ENCODE measurements at regions not wholly inside any gene's neighbourhood (a gene's known extent, or its start where the extent isn't known, plus 50 kb on each side); places are given as distances from the start of the nearest gene placed in this dataset.

- ATAC-seq, result no peak
- Histone ChIP-seq H3K4me1 (no peaks in the 10 kb centered on the region), H3K27ac (no peak overlapping the region), H3K36me3 (no peaks in the 10 kb centered on the region), H3K4me3 (no peak overlapping the region), H3K9me3 (no peaks in the 10 kb centered on the region), H3K27me3 (no peaks in the 10 kb centered on the region)
- WGBS (ENCODE audit: insufficient coverage, low coverage, low lambda C conversion rate, missing lambda C conversion rate), result 41% methylated on average over 3 of the region's 3 CpGs
- no peak for DNase-seq
- intact Hi-C loops (cut with DNase I), result no loop called here
- TF ChIP-seq CTCF (IDR thresholded peaks at IDR 0.05) (no peak), POLR2A (IDR thresholded peaks at IDR 0.05) (no peak)
Observed at GRCh38 chr7:19470031-19470430, 238.8 kb downstream of the POLR1F start.

- no peaks in the 10 kb centered on the region for H3K27me3 ChIP-seq
- DNase-seq, result no peak
- no peak overlapping the region for H3K4me3 ChIP-seq
- no peaks in the 10 kb centered on the region for H3K9me3 ChIP-seq
- H3K4me1 ChIP-seq, result no peaks in the 10 kb centered on the region
- TF ChIP-seq CTCF (IDR thresholded peaks at IDR 0.05) (no peak), POLR2A (IDR thresholded peaks at IDR 0.05) (no peak)
- WGBS (ENCODE audit: insufficient coverage, low coverage, low lambda C conversion rate, missing lambda C conversion rate), result 15% methylated on average over 3 of the region's 3 CpGs
- no peaks in the 10 kb centered on the region for H3K36me3 ChIP-seq
- no peak overlapping the region for H3K27ac ChIP-seq
- intact Hi-C loops (cut with DNase I), result no loop called here
- ATAC-seq, result no peak
Observed at GRCh38 chr7:19465861-19466260, 243.0 kb downstream of the POLR1F start.

GRCh38 chr7:19464751-19465150, 244.1 kb downstream of the POLR1F start:
- ATAC-seq, result no peak
- Histone ChIP-seq H3K4me1 (no peaks in the 10 kb centered on the region), H3K27me3 (no peaks in the 10 kb centered on the region), H3K9me3 (no peaks in the 10 kb centered on the region), H3K4me3 (no peak overlapping the region), H3K27ac (no peak overlapping the region), H3K36me3 (no peaks in the 10 kb centered on the region)
- intact Hi-C loops (cut with DNase I), result no loop called here
- TF ChIP-seq CTCF (IDR thresholded peaks at IDR 0.05) (no peak), POLR2A (IDR thresholded peaks at IDR 0.05) (no peak)
- 78% methylated on average over 4 of the region's 4 CpGs for WGBS (ENCODE audit: insufficient coverage, low coverage, low lambda C conversion rate, missing lambda C conversion rate)
- DNase-seq, result no peak

GRCh38 chr7:19464241-19464640, 244.6 kb downstream of the POLR1F start:
- no peak for DNase-seq
- H3K27ac ChIP-seq, result no peak overlapping the region
- no peaks in the 10 kb centered on the region for H3K27me3 ChIP-seq
- TF ChIP-seq CTCF (IDR thresholded peaks at IDR 0.05) (no peak), POLR2A (IDR thresholded peaks at IDR 0.05) (no peak)
- intact Hi-C loops (cut with DNase I), result no loop called here
- WGBS (ENCODE audit: insufficient coverage, low coverage, low lambda C conversion rate, missing lambda C conversion rate), result 52% methylated on average over 3 of the region's 3 CpGs
- H3K9me3 ChIP-seq, result no peaks in the 10 kb centered on the region
- no peaks in the 10 kb centered on the region for H3K36me3 ChIP-seq
- ATAC-seq, result no peak
- no peaks in the 10 kb centered on the region for H3K4me1 ChIP-seq
- no peak overlapping the region for H3K4me3 ChIP-seq

GRCh38 chr7:19463581-19463980, 245.3 kb downstream of the POLR1F start:
- intact Hi-C loops (cut with DNase I), result no loop called here
- no peak overlapping the region for H3K27ac ChIP-seq
- no peak for DNase-seq

More at GRCh38 chr7:19463581-19463980, 245.3 kb downstream of the POLR1F start:
- Histone ChIP-seq H3K4me1 (no peaks in the 10 kb centered on the region), H3K27me3 (no peaks in the 10 kb centered on the region), H3K9me3 (no peaks in the 10 kb centered on the region), H3K36me3 (no peaks in the 10 kb centered on the region), H3K4me3 (no peak overlapping the region)
- 69% methylated on average over 3 of the region's 3 CpGs for WGBS (ENCODE audit: insufficient coverage, low coverage, low lambda C conversion rate, missing lambda C conversion rate)
- ATAC-seq, result no peak
- TF ChIP-seq CTCF (IDR thresholded peaks at IDR 0.05), result no peak

Measured in right lobe of liver (tissue), 6 donors.